ENCODE measurements at regions not wholly inside any gene's neighbourhood (a gene's known extent, or its start where the extent isn't known, plus 50 kb on each side); places are given as distances from the start of the nearest gene placed in this dataset.

GRCh38 chr3:111434941-111435622, 106.9 kb upstream of the CD96 start:
- TF ChIP-seq, protein P1, sequence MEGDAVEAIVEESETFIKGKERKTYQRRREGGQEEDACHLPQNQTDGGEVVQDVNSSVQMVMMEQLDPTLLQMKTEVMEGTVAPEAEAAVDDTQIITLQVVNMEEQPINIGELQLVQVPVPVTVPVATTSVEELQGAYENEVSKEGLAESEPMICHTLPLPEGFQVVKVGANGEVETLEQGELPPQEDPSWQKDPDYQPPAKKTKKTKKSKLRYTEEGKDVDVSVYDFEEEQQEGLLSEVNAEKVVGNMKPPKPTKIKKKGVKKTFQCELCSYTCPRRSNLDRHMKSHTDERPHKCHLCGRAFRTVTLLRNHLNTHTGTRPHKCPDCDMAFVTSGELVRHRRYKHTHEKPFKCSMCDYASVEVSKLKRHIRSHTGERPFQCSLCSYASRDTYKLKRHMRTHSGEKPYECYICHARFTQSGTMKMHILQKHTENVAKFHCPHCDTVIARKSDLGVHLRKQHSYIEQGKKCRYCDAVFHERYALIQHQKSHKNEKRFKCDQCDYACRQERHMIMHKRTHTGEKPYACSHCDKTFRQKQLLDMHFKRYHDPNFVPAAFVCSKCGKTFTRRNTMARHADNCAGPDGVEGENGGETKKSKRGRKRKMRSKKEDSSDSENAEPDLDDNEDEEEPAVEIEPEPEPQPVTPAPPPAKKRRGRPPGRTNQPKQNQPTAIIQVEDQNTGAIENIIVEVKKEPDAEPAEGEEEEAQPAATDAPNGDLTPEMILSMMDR (IDR thresholded peaks at IDR 0.05), result no peak
- TF ChIP-seq POLR2A (IDR thresholded peaks at IDR 0.05), result no peak

Data from body of pancreas (tissue), 4 donors.